ENCODE measurements at regions not wholly inside any gene's neighbourhood (a gene's known extent, or its start where the extent isn't known, plus 50 kb on each side); places are given as distances from the start of the nearest gene placed in this dataset.

GRCh38 chr19:30924670-30925069, 424.6 kb downstream of the TSHZ3 start:
- Histone ChIP-seq H2BK12ac (ENCODE audit: low read depth, low read length) (no peak overlapping the region), H3K9ac (replicated peaks in 1 of 4; ENCODE audit: extremely low read depth in 1 of 4, low read depth in 3 of 4, low read length in 3 of 4) (no peak overlapping the region), H4K5ac (ENCODE audit: insufficient read length, low read depth, low read length) (no peak overlapping the region), H3K36me3 (ENCODE audit: control insufficient read depth in 2 of 4, insufficient read depth in 4 of 4, low read length in 3 of 4) (no peaks in the 10 kb centered on the region), H2BK5ac (ENCODE audit: low read depth, low read length) (no peak overlapping the region), H2BK120ac (replicated peaks; ENCODE audit: low read depth, low read length) (no peak overlapping the region), H2BK20ac (ENCODE audit: low read length) (no peak overlapping the region), H3K23me2 (ENCODE audit: low read depth, low read length) (no peaks in the 10 kb centered on the region), H2AK5ac (ENCODE audit: low read depth, low read length) (no peak overlapping the region), H3K79me1 (ENCODE audit: low read depth, low read length) (no peaks in the 10 kb centered on the region), H3K79me2 (ENCODE audit: control insufficient read depth in 1 of 2, insufficient read depth in 2 of 2, low read length in 2 of 2) (no peaks in the 10 kb centered on the region), H4K91ac (replicated peaks; ENCODE audit: insufficient read length, low read length) (no peak overlapping the region), H3K4me1 (replicated peaks in 1 of 4; ENCODE audit: control insufficient read depth in 3 of 4, insufficient read depth in 4 of 4, low read length in 3 of 4) (peaks cover 0 to 3% (median 0%) of the 10 kb centered on the region in 4 experiments; a peak in 1 of 7 replicates), H3K56ac (replicated peaks; ENCODE audit: insufficient read length, low read depth, low read length) (no peak overlapping the region), H3K27ac (ENCODE audit: low read depth, low read length) (no peak overlapping the region), H2BK15ac (ENCODE audit: low read length) (no peak overlapping the region), H3K4me3 (ENCODE audit: extremely low read depth in 1 of 4, insufficient read depth in 2 of 4, low read depth in 3 of 4, low read length in 4 of 4) (no peak overlapping the region), H4K20me1 (replicated peaks in 1 of 2; ENCODE audit: control insufficient read depth in 1 of 2, insufficient read depth in 2 of 2, low read length in 2 of 2) (no peaks in the 10 kb centered on the region), H3K23ac (ENCODE audit: insufficient read length) (no peak overlapping the region), H3K9me3 (ENCODE audit: insufficient read depth in 2 of 2, low read depth in 1 of 2, low read length in 1 of 2) (peaks cover 9 to 21% of the 10 kb centered on the region in 2 experiments; a peak in 3 of 4 replicates), H3K18ac (ENCODE audit: extremely low read depth, low read length) (no peak overlapping the region), H3K27me3 (replicated peaks in 1 of 4; ENCODE audit: control insufficient read depth in 3 of 4, extremely low read depth in 1 of 4, insufficient read depth in 3 of 4, low read length in 3 of 4) (no peaks in the 10 kb centered on the region; a peak in 2 of 7 replicates), H4K8ac (ENCODE audit: extremely low read depth, insufficient read depth, low read length) (no peak overlapping the region), H3K4me2 (ENCODE audit: insufficient read depth in 1 of 2, low read depth in 2 of 2, low read length in 2 of 2) (no peak overlapping the region), H2AFZ (ENCODE audit: low read length) (no peak overlapping the region), H3K4ac (replicated peaks; ENCODE audit: insufficient read length, low read depth, low read length) (no peak overlapping the region), H3K14ac (ENCODE audit: insufficient read length) (no peak overlapping the region)
- ChIA-PET POLR2A (ENCODE audit: partially characterized antibody) (interaction anchor here (1.4 kb wide), 1 partner anchor 29 kb away, joined by 4 read pairs; no protein-coding TSS in a partner anchor), CTCF (ENCODE audit: partially characterized antibody) (interaction anchor here (0.6 to 1.4 kb wide), 4 partner anchors 12 to 404 kb away, joined by 3 to 4 read pairs (median 4); no protein-coding TSS in a partner anchor)
- WGBS, 2 experiments (ENCODE audit: extremely low coverage in 1 of 2, insufficient coverage in 1 of 2, insufficient read length in 1 of 2, insufficient replicate concordance in 2 of 2, low coverage in 1 of 2, low lambda C conversion rate in 2 of 2, missing lambda C conversion rate in 1 of 2), result 85% methylated on average over 11 of the region's 11 CpGs; no CpG with 5 or more reads in 1 of the 2 experiments
- no peak for FAIRE-seq
- no peak for TF ChIP-seq CHD1 (IDR thresholded peaks at IDR 0.05; ENCODE audit: low read depth, low read length)
- TF ChIP-seq RAD21 (IDR thresholded peaks at IDR 0.05 in 1 of 2, conservative IDR thresholded peaks at IDR 0.05 in 1 of 2; ENCODE audit: low read depth in 2 of 2, low read length in 2 of 2), result no peak
- no peak for TF ChIP-seq CEBPB (IDR thresholded peaks at IDR 0.05; ENCODE audit: low read depth, low read length)
- TF ChIP-seq RNF2 (IDR thresholded peaks at IDR 0.05; ENCODE audit: borderline replicate concordance, low read depth, low read length, missing control alignments, poor library complexity, severe bottlenecking), result no peak
- TF ChIP-seq ATF3 (IDR thresholded peaks at IDR 0.05; ENCODE audit: insufficient read depth, low read depth, low read length), result no peak
- no peak for TF ChIP-seq ZNF274 (IDR thresholded peaks at IDR 0.05; ENCODE audit: borderline replicate concordance, extremely low read depth, low read length)
- no peak for TF ChIP-seq SP1 (IDR thresholded peaks at IDR 0.05; ENCODE audit: low read depth, low read length)
- TF ChIP-seq YY1 (IDR thresholded peaks at IDR 0.05; ENCODE audit: low read depth, low read length), result no peak
- DNase-seq (ENCODE audit: low read depth in 1 of 2, low spot score in 2 of 2), result no peak
